HepG2 (cell line): ENCODE measurements at regions not wholly inside any gene's neighbourhood (a gene's known extent, or its start where the extent isn't known, plus 50 kb on each side); places are given as distances from the start of the nearest gene placed in this dataset.

Experiments
- BATF2 ChIP-seq: sonication (generic); formaldehyde crosslinking; IDR thresholded peaks from 2 replicates; pipeline ENCODE4 v1.8.0; 2022; ENCODE audit warnings: mild to moderate bottlenecking, missing genetic modification reagents, moderate library complexity
- GLMP ChIP-seq: sonication (generic); formaldehyde crosslinking; IDR thresholded peaks from 2 replicates; pipeline ENCODE4 v1.9.0; 2021; ENCODE audit warnings: missing genetic modification reagents, mild to moderate bottlenecking, borderline replicate concordance
- MLXIP ChIP-seq: sonication (generic); formaldehyde crosslinking; IDR thresholded peaks from 2 replicates; pipeline ENCODE4 v1.9.0; 2021; ENCODE audit warnings: missing genetic modification reagents, borderline replicate concordance
- POLR2AphosphoS5 ChIP-seq: IDR thresholded peaks from 2 replicates; pipeline ENCODE4 v1.6.1; 2012; ENCODE audit warnings: low read depth, low read length
- ZBTB44 ChIP-seq: sonication (generic); formaldehyde crosslinking; IDR thresholded peaks from 2 replicates; pipeline ENCODE4 v1.4.0; 2020; ENCODE audit warnings: missing genetic modification reagents
- ZFP82 ChIP-seq: sonication (generic); formaldehyde crosslinking; IDR thresholded peaks from 2 replicates; pipeline ENCODE4 v1.5.1; 2020; ENCODE audit warnings: mild to moderate bottlenecking, missing genetic modification reagents, borderline replicate concordance
- ZNF672 ChIP-seq: sonication (generic); formaldehyde crosslinking; IDR thresholded peaks from 2 replicates; pipeline ENCODE4 v1.8.1; 2022; ENCODE audit warnings: missing genetic modification reagents
- ZNF766 ChIP-seq: sonication (generic); formaldehyde crosslinking; IDR thresholded peaks from 2 replicates; pipeline ENCODE4 v1.5.0; 2020; ENCODE audit warnings: missing genetic modification reagents, borderline replicate concordance

GRCh38 chr5:127228540-127229184 is 61.9 kb upstream of the MEGF10 start (continued):
- TF ChIP-seq MLXIP (CRISPR knock-in tag): no peak
- no peak for TF ChIP-seq ZBTB44 (CRISPR knock-in tag)
- no peak for TF ChIP-seq ZNF766
- no peak for TF ChIP-seq GLMP (CRISPR knock-in tag)
- no peak for TF ChIP-seq BATF2 (CRISPR knock-in tag)
- no peak for TF ChIP-seq POLR2AphosphoS5
- TF ChIP-seq ZNF672 (CRISPR knock-in tag): no peak
- no peak for TF ChIP-seq ZFP82 (CRISPR knock-in tag)
- TF ChIP-seq, all 625 proteins: peak for 0
